ENCODE measurements at regions not wholly inside any gene's neighbourhood (a gene's known extent, or its start where the extent isn't known, plus 50 kb on each side); places are given as distances from the start of the nearest gene placed in this dataset.

- TF ChIP-seq CTCF (IDR thresholded peaks at IDR 0.05) (no peak), EZH2 (IDR thresholded peaks at IDR 0.05; ENCODE audit: borderline replicate concordance, insufficient read depth, low read depth, low read length, poor library complexity, severe bottlenecking) (no peak)
Measured at GRCh38 chr7:25527665-25528170, 299.4 kb upstream of the NPVF start.
